ENCODE measurements at regions not wholly inside any gene's neighbourhood (a gene's known extent, or its start where the extent isn't known, plus 50 kb on each side); places are given as distances from the start of the nearest gene placed in this dataset.

DNA sequence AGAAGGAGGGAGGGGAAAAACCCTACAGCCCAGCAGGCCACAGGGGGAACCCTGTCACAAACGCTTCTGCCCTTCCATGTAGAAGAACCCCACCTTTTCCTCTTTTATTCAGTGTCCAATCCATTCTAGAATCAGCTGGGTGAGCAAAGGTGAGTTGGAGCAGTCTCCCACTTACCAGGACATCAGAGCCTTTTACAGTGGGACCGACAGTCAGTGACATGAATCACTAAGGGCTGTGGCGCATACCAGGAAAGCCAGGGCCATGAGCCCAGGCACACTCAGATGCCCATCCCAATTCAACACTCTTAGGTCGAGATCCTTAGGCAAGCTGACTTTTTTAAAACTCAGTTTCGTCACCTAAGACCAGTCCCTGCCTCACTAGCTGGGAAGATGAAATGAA, 146.1 kb downstream of the AQP9 start:
- no peak overlapping the region for H3K27ac ChIP-seq (ENCODE audit: insufficient read depth, low read length, poor library complexity, severe bottlenecking)

DNA sequence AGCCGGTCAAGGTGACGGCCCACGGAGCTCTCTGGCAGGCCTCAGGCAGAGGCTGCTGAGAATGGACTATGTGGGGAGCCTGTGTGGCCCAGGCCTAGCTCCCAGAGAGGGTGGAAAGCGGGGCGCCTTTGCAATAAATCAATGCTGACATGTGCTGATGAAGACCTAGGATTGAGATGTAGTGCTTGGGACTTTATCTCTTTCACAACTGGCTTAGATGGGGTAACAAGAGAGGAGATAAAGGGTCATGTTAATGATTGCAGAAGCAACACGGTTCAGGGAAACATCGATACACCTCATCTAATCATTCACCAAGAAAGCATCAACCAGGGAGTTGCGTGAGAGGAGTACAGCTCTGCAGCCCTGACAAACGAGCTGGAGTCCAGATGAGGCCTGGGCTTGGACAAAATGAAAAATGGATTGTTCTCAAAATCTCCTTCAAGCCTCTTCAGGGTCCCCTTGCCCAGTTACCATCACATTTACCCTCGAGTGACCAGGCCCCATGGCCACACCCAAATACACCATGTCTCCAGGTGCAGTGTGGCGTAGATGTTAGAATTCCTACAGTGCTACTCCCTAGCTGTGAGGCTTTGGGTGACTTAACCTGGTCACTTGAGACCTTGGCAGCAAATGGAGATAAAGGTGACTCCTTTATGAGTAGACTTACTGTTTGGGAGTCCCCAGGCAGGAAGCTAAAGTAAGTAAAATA, 146.4 kb upstream of the LIPC start:
- Histone ChIP-seq H3K4me3 (ENCODE audit: insufficient read depth, low read depth, low read length, poor library complexity, severe bottlenecking) (no peak overlapping the region), H3K9me3 (ENCODE audit: control insufficient read depth, low read length) (no peaks in the 10 kb centered on the region), H3K4me1 (ENCODE audit: control insufficient read depth, insufficient read depth, low read length, poor library complexity, severe bottlenecking) (no peaks in the 10 kb centered on the region), H3K36me3 (ENCODE audit: control insufficient read depth, insufficient read depth, low read length) (no peaks in the 10 kb centered on the region), H3K27ac (ENCODE audit: insufficient read depth, low read length, poor library complexity, severe bottlenecking) (no peak overlapping the region), H3K27me3 (replicated peaks; ENCODE audit: control insufficient read depth, insufficient read depth, low read length, poor library complexity, severe bottlenecking) (no peaks in the 10 kb centered on the region)
- DNase-seq: no peak

More for the DNA sequence above, 146.1 kb downstream of the AQP9 start:
- Histone ChIP-seq H3K4me1 (ENCODE audit: control insufficient read depth, insufficient read depth, low read length, poor library complexity, severe bottlenecking) (no peaks in the 10 kb centered on the region), H3K36me3 (ENCODE audit: control insufficient read depth, insufficient read depth, low read length) (no peaks in the 10 kb centered on the region), H3K9me3 (ENCODE audit: control insufficient read depth, low read length) (no peaks in the 10 kb centered on the region), H3K27me3 (replicated peaks; ENCODE audit: control insufficient read depth, insufficient read depth, low read length, poor library complexity, severe bottlenecking) (no peaks in the 10 kb centered on the region), H3K4me3 (ENCODE audit: insufficient read depth, low read depth, low read length, poor library complexity, severe bottlenecking) (no peak overlapping the region)
- no peak for DNase-seq

GRCh38 chr15:58285921-58286278, 145.9 kb upstream of the LIPC start:
- Histone ChIP-seq H3K27me3 (replicated peaks; ENCODE audit: control insufficient read depth, insufficient read depth, low read length, poor library complexity, severe bottlenecking) (no peaks in the 10 kb centered on the region), H3K4me3 (ENCODE audit: insufficient read depth, low read depth, low read length, poor library complexity, severe bottlenecking) (no peak overlapping the region), H3K9me3 (ENCODE audit: control insufficient read depth, low read length) (no peaks in the 10 kb centered on the region), H3K27ac (ENCODE audit: insufficient read depth, low read length, poor library complexity, severe bottlenecking) (no peak overlapping the region), H3K4me1 (ENCODE audit: control insufficient read depth, insufficient read depth, low read length, poor library complexity, severe bottlenecking) (no peaks in the 10 kb centered on the region), H3K36me3 (ENCODE audit: control insufficient read depth, insufficient read depth, low read length) (no peaks in the 10 kb centered on the region)
- DNase-seq: no peak

GRCh38 chr15:58286523-58286922, 145.3 kb upstream of the LIPC start:
- H3K4me3 ChIP-seq (ENCODE audit: insufficient read depth, low read depth, low read length, poor library complexity, severe bottlenecking): no peak overlapping the region
- H3K27me3 ChIP-seq (replicated peaks; ENCODE audit: control insufficient read depth, insufficient read depth, low read length, poor library complexity, severe bottlenecking): no peaks in the 10 kb centered on the region
- no peak overlapping the region for H3K27ac ChIP-seq (ENCODE audit: insufficient read depth, low read length, poor library complexity, severe bottlenecking)
- H3K4me1 ChIP-seq (ENCODE audit: control insufficient read depth, insufficient read depth, low read length, poor library complexity, severe bottlenecking): no peaks in the 10 kb centered on the region
- no peak for DNase-seq
- no peaks in the 10 kb centered on the region for H3K9me3 ChIP-seq (ENCODE audit: control insufficient read depth, low read length)
- no peaks in the 10 kb centered on the region for H3K36me3 ChIP-seq (ENCODE audit: control insufficient read depth, insufficient read depth, low read length)

- no peaks in the 10 kb centered on the region for H3K4me1 ChIP-seq (ENCODE audit: control insufficient read depth, insufficient read depth, low read length, poor library complexity, severe bottlenecking)
- DNase-seq: no peak
- no peaks in the 10 kb centered on the region for H3K9me3 ChIP-seq (ENCODE audit: control insufficient read depth, low read length)
- no peak overlapping the region for H3K4me3 ChIP-seq (ENCODE audit: insufficient read depth, low read depth, low read length, poor library complexity, severe bottlenecking)
- no peaks in the 10 kb centered on the region for H3K36me3 ChIP-seq (ENCODE audit: control insufficient read depth, insufficient read depth, low read length)
- H3K27ac ChIP-seq (ENCODE audit: insufficient read depth, low read length, poor library complexity, severe bottlenecking): no peak overlapping the region
- H3K27me3 ChIP-seq (replicated peaks; ENCODE audit: control insufficient read depth, insufficient read depth, low read length, poor library complexity, severe bottlenecking): no peaks in the 10 kb centered on the region
Measured at GRCh38 chr15:58287891-58288290, 143.9 kb upstream of the LIPC start.

GRCh38 chr15:58288592-58288991, 143.2 kb upstream of the LIPC start:
- no peaks in the 10 kb centered on the region for H3K9me3 ChIP-seq (ENCODE audit: control insufficient read depth, low read length)

DNA sequence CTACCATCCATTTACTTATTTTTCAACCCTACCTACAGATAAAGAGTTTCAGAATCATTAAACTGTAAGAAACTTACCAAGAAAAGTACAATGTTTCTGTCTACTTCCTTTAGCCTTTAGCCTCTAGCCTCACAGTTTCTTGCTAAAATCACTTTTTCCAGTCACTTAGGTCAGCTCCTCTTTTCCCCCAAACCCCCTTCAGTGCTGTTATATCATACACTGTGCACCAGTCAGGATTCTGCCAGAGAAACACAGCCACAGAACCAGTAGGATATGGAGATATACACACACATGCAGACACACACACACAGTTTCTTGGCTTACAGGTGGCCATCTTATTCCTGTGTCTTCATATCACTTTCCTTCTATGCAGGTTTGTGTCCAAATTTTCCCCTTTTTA, 139.9 kb upstream of the LIPC start:
- Histone ChIP-seq H3K9me3 (ENCODE audit: control insufficient read depth, low read length) (no peaks in the 10 kb centered on the region), H3K27me3 (replicated peaks; ENCODE audit: control insufficient read depth, insufficient read depth, low read length, poor library complexity, severe bottlenecking) (no peaks in the 10 kb centered on the region), H3K4me1 (ENCODE audit: control insufficient read depth, insufficient read depth, low read length, poor library complexity, severe bottlenecking) (no peaks in the 10 kb centered on the region), H3K36me3 (ENCODE audit: control insufficient read depth, insufficient read depth, low read length) (no peaks in the 10 kb centered on the region), H3K27ac (ENCODE audit: insufficient read depth, low read length, poor library complexity, severe bottlenecking) (no peak overlapping the region), H3K4me3 (ENCODE audit: insufficient read depth, low read depth, low read length, poor library complexity, severe bottlenecking) (no peak overlapping the region)
- no peak for DNase-seq

More at GRCh38 chr15:58288592-58288991, 143.2 kb upstream of the LIPC start:
- no peak for DNase-seq
- Histone ChIP-seq H3K36me3 (ENCODE audit: control insufficient read depth, insufficient read depth, low read length) (no peaks in the 10 kb centered on the region), H3K4me1 (ENCODE audit: control insufficient read depth, insufficient read depth, low read length, poor library complexity, severe bottlenecking) (no peaks in the 10 kb centered on the region), H3K27ac (ENCODE audit: insufficient read depth, low read length, poor library complexity, severe bottlenecking) (no peak overlapping the region), H3K27me3 (replicated peaks; ENCODE audit: control insufficient read depth, insufficient read depth, low read length, poor library complexity, severe bottlenecking) (no peaks in the 10 kb centered on the region), H3K4me3 (ENCODE audit: insufficient read depth, low read depth, low read length, poor library complexity, severe bottlenecking) (no peak overlapping the region)

- Histone ChIP-seq H3K27me3 (replicated peaks; ENCODE audit: control insufficient read depth, insufficient read depth, low read length, poor library complexity, severe bottlenecking) (no peaks in the 10 kb centered on the region), H3K36me3 (ENCODE audit: control insufficient read depth, insufficient read depth, low read length) (no peaks in the 10 kb centered on the region), H3K4me1 (ENCODE audit: control insufficient read depth, insufficient read depth, low read length, poor library complexity, severe bottlenecking) (no peaks in the 10 kb centered on the region), H3K9me3 (ENCODE audit: control insufficient read depth, low read length) (no peaks in the 10 kb centered on the region), H3K27ac (ENCODE audit: insufficient read depth, low read length, poor library complexity, severe bottlenecking) (no peak overlapping the region), H3K4me3 (ENCODE audit: insufficient read depth, low read depth, low read length, poor library complexity, severe bottlenecking) (no peak overlapping the region)
- DNase-seq: no peak
Measured at GRCh38 chr15:58292751-58293175, 139.0 kb upstream of the LIPC start.

DNA sequence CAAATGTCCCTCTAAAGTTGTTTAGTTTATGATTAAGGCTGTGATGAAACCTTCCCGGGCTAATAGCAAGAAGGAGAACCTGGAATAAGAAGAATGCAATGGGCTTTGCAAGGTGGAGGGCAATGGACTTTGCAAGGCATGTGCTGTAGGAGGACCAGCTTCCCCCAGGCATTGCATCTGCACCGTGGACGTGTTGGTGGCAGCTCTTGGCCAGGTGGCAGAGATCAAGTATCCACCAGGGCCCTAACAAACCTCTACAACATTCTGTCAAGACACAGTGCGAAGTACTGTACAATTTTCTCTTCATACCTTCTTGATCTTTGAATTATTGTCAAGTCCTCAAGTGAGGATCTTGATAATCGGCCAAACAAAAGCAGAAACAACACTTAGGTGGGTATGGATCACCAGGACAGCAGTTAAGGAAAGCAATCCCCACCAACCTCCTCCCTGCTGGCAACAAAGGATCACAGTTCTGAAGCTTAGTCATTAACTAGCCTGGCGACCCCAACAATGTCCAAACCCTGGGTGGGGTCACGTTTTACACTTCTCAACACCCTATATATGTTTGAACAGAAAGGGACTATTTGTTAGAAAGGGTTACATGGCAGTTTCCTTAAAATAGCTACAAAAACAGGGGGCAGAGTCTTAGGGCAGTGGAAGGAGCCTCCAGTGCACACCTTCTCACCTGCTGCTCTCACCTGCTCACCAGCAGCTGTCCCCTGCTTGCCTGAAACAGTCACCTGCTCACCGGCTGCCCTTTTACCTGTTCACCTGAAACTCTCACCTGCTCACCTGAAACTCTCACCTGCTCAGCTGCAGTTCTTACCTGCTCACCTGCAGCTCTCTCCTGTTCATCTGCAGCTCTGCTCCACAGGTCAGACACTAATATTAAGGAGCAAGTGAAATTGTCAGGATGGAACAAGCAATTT, 137.9 kb upstream of the LIPC start:
- Histone ChIP-seq H3K36me3 (ENCODE audit: control insufficient read depth, insufficient read depth, low read length) (no peaks in the 10 kb centered on the region), H3K27me3 (replicated peaks; ENCODE audit: control insufficient read depth, insufficient read depth, low read length, poor library complexity, severe bottlenecking) (no peaks in the 10 kb centered on the region), H3K4me3 (ENCODE audit: insufficient read depth, low read depth, low read length, poor library complexity, severe bottlenecking) (no peak overlapping the region), H3K4me1 (ENCODE audit: control insufficient read depth, insufficient read depth, low read length, poor library complexity, severe bottlenecking) (no peaks in the 10 kb centered on the region), H3K9me3 (ENCODE audit: control insufficient read depth, low read length) (no peaks in the 10 kb centered on the region), H3K27ac (ENCODE audit: insufficient read depth, low read length, poor library complexity, severe bottlenecking) (no peak overlapping the region)
- no peak for DNase-seq

DNA sequence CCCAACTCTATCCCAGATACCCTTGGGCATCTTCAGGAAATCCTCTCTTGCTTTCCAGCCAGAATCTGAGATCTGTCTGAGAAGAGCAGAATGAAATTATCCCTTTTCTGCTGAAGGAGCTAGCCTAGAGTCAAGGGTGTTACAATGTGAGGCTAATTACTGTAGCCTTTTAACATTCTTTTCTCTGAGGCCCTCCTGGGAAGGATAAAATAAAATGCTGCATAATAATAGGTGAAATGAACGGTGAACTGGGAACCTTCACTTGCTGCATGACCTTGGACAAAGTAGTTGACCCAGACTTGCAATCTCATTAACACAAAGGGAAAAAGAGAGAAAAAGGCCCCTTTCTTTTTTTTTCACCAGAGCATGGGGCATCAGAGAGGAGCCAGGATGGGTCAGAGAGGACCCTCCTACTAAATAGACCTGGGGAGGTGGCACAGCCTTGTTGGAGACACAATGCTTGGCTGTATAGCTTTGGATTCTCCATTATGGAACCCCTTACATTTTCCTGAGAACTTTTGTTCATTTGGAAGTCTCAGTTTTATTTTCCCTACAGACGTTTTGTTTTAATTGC, 137.0 kb upstream of the LIPC start:
- no peaks in the 10 kb centered on the region for H3K27me3 ChIP-seq (replicated peaks; ENCODE audit: control insufficient read depth, insufficient read depth, low read length, poor library complexity, severe bottlenecking)

More for the DNA sequence above, 137.0 kb upstream of the LIPC start:
- no peaks in the 10 kb centered on the region for H3K9me3 ChIP-seq (ENCODE audit: control insufficient read depth, low read length)
- DNase-seq: no peak
- H3K4me1 ChIP-seq (ENCODE audit: control insufficient read depth, insufficient read depth, low read length, poor library complexity, severe bottlenecking): no peaks in the 10 kb centered on the region
- no peak overlapping the region for H3K4me3 ChIP-seq (ENCODE audit: insufficient read depth, low read depth, low read length, poor library complexity, severe bottlenecking)
- H3K27ac ChIP-seq (ENCODE audit: insufficient read depth, low read length, poor library complexity, severe bottlenecking): no peak overlapping the region
- H3K36me3 ChIP-seq (ENCODE audit: control insufficient read depth, insufficient read depth, low read length): no peaks in the 10 kb centered on the region

All from effector memory CD4-positive, alpha-beta T cell (primary cell).